Hepatocyte (in vitro differentiated cells): ENCODE measurements at regions not wholly inside any gene's neighbourhood (a gene's known extent, or its start where the extent isn't known, plus 50 kb on each side); places are given as distances from the start of the nearest gene placed in this dataset.
A peak's percentile ranks its signal among the peaks of the same experiment; 100 is the strongest.

Source experiments
- CTCF ChIP-seq: fragments of 200-600 bp; sonication (generic); IDR thresholded peaks from 2 replicates; pipeline ENCODE4 v1.5.1; 2016; ENCODE audit warnings: antibody characterized with exemption, mild to moderate bottlenecking; ENCODE audit not compliant: poor library complexity
- EZH2 ChIP-seq: fragments of 200-600 bp; sonication (generic); IDR thresholded peaks from 2 replicates; pipeline ENCODE4 v1.6.1; 2016; ENCODE audit warnings: antibody characterized with exemption, mild to moderate bottlenecking, borderline replicate concordance
- EZH2phosphoT487 ChIP-seq: fragments of 200-600 bp; sonication (generic); IDR thresholded peaks from one replicate; pipeline ENCODE4 v1.6.1; 2018; ENCODE audit warnings: antibody characterized with exemption, mild to moderate bottlenecking, low read depth, moderate library complexity; ENCODE audit not compliant: unreplicated experiment, severe bottlenecking

DNA sequence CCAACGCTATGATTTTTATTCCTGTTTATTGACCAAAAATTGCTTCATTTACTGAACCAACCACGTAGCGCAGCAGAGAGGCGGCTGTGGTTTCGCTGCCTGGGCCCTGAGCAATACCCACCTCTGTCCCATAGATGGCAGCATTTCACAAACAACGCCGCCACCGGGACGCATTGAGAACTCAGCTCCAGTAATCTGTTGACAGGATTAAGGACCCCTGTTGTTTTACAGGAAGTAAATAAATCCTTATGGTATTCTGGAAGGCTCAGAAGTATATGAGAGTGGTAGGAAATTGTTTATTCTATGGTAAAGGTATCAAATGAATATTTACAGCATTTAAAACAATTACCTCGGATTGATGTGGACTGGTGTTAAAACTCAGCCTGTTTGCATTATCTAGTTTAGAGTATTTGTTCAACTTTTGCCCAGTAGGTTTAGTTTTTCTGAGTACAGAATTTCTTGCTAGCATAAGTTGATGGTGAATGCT, 547.9 kb upstream of the SLC35B3 start:
- TF ChIP-seq CTCF (peak; percentile 97), EZH2 (no peak), EZH2phosphoT487 (no peak)
